NCI-H226 (cell line): ENCODE measurements at regions not wholly inside any gene's neighbourhood (a gene's known extent, or its start where the extent isn't known, plus 50 kb on each side); places are given as distances from the start of the nearest gene placed in this dataset.

Experiments
- DNase-seq: peaks from one replicate; pipeline ENCODE4 v3.0.0-alpha.2; 2015

DNA sequence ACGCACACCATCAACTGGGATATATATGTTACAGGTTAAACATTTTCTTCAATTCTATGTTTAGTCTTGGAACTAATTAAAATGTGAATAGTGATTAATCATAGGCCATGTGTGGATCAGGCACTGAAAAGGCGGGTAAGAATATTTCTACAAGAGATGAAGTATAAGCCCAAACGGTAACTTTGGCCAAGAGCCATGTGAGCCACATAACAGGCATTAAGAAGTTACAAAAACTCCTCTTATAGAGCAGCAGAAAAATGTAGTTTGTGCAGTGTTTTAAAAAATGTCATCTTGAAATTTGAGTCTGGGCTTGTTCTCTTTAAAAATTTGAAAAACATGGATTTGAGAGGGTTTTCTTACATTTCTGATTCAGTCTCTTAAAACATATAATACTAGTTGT is 521.8 kb upstream of the DIPK2B start:
- no peak for DNase-seq

DNA sequence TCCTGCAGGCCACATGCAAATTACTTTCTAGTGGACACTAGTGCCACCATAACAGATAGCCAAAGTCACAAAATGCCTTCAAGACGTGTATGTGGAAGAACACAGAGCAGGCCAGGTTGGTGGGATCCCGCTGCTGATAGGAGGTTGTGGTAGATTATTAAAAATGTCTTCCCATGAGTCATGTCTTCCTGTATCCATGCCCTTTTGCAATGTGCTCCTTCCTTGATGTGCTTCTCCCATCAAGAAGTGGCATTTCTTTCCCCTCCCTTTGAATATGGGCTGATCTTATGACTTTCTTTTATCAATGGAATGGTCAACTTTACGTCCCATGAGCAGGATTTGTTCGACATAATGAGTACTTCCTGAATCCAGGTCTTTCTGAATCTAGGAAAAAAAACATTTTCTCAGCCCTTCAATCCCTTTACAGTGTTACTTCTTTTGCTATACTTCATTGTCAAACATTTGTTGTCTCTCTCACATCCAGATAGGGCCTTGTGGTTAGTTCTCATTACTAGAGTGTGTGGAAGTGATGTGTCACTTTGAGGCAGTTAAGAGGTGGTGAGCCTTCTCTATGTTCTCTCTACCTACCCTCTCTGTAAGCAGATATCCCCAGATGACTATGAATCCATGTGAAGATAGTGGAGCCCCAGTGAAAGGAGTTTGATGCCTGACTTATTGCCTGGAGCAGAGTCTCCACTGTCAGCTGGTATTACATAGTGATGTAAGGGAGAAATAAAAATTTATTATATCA is 519.2 kb upstream of the DIPK2B start:
- peak; percentile 48 for DNase-seq

DNA sequence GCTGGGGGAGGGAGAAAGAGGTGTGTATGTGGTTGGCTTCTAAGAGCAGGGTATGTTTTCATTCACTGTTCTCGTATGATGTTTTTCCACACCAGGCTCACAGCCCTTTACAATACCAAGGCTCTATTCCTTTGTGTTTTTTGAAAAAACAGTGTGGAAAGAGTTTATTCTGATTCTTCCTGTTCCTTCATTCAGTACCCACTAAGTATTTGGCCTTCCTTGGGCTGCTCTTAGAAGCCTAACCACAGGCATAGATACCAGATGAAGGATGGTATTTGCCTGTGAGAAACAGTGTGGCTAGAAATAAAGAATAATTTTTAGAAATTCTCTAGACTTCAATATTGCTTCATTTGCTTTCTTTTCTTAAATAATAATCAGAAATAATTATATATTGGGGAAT is 518.0 kb upstream of the DIPK2B start:
- DNase-seq = peak; percentile 11

DNA sequence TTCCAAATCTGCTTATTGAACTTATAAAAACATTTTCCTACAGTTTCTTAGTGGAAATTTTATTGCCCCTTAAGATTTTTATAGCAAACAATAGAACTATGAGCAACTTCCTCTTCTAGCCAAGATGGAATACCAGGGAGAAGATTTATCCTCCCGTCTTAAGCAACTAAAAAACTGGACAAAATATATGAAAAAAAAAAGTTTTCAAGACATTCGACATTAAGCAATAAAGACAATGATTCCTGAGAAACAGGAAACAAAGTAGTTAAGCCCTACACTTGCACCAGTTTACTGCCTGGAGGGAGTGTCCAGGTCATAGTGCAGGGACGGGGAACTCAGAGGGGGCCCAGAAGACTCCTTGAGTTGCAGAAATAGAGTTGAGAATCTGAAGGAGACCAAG is 516.1 kb upstream of the DIPK2B start:
- DNase-seq = no peak

DNA sequence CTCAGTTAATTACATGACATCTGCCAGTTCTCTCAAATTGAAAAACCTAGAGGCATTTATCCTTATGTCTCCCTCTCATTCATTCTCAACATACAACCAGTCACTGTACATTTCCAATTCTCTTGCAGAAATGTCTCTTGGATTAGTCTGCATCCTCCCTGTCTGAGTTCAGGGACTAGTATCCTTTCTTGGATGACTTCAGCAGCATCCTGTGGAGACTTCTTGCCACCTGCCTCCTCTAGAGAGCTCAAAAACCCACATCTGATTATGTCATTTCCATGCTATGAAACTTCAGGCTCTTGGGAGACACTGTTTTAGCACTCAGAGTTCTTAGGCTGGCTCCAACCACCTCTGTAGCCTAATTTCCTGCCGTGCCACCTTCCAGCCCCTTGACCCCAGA is 515.1 kb upstream of the DIPK2B start:
- DNase-seq = peak; percentile 42

DNA sequence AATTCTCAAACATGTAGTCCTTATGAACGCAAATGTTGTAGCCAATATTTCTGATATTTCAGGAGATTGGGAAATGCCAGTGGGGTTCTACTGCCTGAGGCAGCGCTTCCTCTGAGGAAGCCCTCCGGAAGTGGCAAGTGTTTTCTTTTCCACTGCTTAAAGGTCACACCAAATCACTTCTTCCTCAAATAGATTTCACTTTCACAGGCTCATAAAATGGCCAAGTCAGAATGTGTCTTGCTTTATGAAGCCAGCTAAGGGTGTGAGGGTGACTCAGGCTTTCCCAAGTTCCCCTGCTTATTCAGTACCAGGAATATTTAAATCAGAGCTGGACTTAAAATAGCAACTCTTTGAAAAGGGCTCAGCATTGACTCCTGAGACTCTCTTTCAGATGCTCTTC is 514.2 kb upstream of the DIPK2B start:
- peak; percentile 32 for DNase-seq

DNA sequence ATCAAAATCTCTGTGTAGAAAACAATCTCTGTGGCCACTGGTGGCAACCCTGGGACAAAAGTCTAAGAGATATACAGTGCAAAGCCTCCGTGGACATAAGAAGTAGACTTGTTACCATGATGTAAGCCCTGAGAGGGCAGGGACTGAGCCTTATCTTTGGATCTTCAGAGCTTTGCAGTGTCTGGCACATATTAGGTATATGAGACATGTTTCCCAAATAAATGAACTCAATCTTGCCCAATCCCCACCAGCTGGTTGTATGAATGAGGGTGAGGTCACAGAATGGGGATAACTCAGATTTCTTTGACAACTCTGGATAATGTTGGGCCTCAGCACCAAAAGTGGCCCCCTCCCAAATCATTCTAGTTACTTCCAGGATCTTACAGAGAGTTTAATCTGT is 511.4 kb upstream of the DIPK2B start:
- peak; percentile 14 for DNase-seq

DNA sequence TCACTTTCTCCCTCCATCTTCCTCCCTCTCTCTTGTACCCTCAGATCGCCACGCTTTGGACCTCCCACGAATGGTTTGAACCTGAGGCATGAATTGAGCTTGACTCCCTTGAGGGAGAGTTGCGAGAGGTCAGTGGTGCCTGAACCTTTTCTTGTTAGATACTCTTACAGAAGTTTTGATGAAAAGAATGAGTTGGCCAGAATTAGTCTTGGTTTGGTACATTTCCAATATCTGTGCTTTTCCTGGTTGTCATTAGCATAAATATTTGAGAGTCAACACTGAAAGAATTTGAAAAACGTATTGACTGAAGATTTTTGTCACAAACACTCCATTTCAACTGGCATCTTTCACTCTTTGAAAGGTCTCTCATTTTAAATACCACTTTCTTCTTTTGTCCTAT is 510.6 kb upstream of the DIPK2B start:
- no peak for DNase-seq

DNA sequence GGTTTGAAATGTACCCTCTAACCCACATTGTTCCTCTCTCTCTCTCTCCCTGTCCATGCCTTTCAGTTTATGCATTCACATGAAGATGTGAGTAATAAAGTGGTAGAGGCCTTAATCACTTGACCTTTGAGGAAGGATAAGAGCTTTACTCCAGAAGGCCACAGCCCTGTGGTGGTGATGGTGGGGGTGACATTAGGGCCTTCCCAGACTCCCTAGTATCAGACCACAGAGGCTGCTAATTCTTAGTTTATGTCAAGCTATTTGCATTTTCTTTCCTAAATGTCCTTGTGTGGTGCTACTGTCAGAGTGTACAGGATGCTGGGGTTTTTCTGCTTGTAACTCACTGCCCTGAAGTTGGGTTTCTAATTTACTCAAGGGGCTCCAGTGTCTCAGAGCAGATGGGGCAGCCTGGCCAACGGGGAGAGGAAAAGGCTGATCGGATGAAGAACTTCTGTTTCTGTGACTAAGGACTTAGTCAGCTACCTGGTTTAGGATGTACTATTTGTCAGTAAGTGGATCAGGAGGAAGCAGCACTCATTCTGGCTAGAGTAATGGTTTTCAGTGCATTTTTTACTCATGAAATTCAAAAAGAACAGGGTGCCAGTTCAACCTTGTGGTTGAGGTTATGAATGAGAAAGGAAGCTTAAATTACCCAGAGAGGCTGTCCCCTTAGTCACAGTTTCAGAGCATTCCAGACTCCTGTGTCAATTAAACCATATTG is 509.6 kb upstream of the DIPK2B start:
- peak; percentile 78 for DNase-seq

DNA sequence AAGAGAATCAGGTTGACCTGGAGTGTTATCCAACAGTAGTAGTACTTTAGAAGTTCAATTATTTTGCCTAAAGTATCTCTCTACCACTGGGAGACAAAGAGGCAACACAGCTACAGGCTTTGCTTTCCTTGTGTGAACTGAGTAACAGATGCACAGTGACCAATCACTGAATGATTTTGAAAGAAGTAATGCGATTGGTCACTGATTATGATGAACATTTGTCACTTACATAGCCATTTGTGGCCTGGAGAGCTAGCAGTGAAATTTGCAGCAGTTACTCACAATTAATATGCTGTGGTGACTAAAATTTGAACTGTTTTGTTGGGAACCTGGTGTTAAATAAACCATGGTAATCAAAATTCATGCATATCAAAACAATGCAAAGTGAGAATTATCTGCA is 508.7 kb upstream of the DIPK2B start:
- DNase-seq = no peak

DNA sequence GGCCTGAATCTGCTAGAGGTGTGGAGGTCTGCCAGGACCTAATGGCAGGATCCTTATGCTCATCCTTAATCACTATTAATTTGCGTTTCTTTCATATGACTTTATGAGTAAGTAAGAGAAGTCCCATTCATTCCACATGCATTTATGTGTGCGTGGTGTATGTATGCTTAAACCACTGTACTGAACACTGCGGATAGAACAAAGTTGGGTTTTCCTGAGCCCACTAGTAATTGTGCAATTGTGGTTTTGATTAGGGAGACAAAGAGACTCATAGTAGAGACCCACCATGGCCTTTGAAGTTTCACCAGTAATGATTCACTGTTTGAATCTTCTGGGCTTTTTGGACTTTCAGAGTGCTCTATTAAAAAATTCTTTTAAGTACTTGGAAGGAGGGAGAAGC is 498.5 kb upstream of the DIPK2B start:
- no peak for DNase-seq

DNA sequence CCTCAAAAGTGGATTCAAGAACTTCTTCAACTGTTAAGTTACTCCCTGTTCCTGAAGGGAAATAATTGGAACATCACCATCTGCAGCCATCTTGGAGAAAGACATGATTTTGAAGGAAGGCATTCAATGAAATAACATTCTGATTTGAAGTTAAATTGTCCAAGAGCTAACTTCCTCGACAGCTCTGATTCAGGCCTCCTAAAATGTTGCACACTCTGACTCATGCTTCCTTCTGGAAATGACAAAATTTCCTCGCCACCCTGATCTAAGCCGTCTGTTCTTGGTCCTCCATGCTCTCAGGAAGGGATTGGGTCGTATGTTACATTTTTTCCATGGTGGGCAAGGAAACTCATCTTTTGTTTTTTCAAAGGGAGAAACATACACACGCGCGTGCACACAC is 496.9 kb upstream of the DIPK2B start:
- DNase-seq = peak; percentile 62

DNA sequence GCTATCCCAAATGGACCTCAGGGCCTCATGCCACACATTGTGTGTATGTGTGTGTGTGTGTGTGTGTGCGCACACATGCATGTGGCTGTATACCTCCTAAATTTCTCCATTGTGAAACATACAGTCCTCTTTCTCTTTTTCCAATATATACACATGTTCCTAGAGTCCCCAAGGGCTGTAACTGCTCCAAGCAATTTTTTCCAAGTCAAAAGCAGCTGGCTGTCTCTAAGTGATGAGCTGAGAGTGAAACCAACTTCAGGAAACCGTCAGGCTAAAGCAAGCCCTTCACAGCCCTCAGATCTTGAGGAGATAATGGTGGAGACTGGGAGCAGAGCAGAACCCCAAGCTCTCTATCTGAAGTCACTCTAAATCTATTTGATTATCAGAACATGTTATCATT is 496.1 kb upstream of the DIPK2B start:
- DNase-seq = no peak

DNA sequence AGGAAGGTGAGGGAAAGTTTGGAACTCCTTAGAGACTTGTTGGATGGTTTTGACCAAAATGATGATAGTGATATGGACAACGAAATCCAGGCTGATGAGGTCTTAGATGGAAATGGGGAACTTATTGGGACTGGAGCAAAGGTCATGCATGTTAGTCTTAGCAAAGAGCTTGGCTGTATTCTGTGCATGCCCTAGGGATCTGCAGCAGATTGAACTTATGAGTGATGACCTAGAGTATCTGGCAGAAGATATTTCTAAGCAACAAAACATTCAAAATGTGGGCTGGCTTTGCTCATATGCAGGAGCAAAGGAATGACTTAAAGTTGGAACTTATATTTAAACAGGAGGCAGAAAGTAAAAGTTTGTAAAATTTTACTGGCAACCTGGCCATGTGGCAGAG is 489.3 kb upstream of the DIPK2B start:
- no peak for DNase-seq

DNA sequence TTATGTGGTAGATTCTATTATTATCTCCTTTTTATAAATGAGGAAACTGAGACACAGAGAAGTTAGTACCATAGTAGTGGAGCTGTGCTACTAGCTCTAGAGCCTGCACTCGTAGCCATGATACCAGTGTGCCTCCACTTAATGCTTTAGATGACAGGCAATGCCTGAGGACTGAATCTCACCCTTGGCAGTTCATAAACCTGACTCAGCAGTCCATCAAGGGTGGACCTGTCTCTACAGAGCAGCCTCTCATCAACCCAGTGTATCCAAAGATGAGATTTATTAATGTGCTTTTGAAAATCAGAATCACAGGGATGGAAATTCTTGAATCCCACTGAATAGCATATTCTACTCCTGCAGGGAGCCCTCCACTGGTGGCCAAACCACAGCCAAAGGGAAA is 483.2 kb upstream of the DIPK2B start:
- no peak for DNase-seq

DNA sequence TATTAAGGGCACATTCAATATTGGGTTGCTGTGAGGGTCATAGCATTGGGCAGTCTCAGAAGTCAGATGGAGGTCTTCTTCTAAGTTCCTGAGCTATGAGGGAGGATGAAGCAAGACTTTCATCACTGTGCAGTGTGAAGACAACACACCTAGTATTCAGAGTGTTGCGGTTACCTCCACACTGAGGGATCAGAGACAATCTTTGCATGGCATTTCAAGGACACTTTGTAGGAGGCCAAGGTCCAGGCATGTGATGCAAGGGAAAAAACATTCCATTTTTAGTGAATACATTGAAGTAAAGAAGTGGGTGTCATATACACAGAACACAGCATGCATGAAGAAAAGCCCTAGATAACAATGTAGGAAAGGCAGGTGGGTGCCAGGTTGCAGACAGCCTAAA is 481.2 kb upstream of the DIPK2B start:
- no peak for DNase-seq

DNA sequence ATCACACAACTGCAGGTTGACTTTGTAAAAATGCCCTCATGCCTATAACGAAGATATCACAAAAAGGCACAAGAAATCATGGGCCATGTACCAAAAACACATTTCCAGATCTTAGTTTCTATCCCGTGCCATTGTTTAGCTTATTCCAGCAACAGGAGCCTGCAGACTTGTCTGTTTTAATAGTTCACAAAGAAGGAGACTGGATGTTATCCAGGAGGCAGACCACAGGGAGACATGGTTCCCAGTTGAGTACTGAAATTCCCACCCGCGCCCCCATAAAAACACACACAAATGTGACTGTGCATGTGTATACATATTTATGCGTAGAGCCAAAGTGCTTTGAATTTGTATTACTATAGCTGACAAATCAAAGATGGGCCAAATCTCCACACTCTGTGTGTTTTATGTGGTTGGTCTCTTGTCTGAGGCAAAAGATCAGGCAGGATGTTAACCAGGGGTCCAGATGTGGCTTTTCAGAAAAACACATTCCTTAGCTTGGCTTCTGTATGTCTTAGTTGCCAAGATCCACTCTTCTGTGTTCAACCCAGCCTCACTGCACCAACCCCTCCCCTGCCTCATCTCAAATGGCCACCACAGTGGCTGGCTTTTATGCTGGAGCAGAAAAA is 469.2 kb upstream of the DIPK2B start:
- DNase-seq = no peak

DNA sequence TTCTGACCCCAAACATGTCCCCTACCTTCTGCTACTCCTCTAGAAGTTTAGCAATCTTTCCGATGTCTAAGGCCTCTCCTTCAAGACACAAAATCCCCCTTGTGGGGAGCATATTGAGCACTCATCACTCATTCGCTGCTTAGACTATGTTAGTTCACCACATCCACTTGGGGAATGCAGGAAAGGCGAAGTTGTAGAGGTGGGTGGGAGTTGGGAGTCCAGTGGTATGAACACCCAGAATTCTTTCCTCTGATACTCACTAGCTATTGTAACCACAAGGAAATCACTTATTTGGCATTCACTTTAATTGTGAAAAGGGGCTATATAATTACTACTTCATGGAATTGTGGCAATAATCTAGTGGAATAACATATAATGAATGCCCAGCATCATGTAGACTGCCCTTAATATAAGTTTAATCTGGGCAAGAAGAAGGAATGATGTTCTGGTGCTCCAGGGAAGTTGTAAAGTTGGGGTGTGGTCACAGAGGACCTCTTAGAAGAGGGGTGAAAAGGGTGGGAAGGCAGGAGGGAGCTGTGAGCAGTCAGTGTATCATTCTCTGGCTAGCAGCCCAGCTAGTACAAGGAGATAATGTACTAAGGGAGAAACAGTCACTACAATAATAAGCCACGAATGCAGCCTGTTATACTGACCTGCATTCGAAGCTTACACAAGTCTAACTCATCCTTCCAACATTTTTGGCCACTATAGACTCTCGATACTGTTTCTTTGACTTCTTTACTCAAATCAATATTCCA is 468.2 kb upstream of the DIPK2B start:
- DNase-seq = peak; percentile 86

DNA sequence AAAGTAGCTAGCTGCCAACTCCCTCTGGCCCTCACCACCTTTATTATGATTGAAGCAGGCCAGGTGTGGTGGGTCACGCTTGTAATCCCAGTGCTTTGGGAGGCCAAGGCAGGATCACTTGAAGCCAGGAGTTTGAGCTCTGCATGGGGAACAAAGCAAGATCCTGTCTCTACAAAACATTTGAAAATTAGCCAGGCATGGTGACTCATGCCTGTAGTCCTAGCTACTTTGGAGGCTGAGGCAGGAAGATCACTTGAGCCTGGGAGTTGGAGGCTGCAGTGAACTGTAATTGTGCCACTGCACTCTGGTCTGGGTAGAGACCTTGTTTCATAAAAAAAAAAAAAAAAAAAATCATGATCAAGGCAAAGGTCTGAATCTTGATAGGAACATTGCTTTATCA is 467.0 kb upstream of the DIPK2B start:
- DNase-seq = peak; percentile 24

DNA sequence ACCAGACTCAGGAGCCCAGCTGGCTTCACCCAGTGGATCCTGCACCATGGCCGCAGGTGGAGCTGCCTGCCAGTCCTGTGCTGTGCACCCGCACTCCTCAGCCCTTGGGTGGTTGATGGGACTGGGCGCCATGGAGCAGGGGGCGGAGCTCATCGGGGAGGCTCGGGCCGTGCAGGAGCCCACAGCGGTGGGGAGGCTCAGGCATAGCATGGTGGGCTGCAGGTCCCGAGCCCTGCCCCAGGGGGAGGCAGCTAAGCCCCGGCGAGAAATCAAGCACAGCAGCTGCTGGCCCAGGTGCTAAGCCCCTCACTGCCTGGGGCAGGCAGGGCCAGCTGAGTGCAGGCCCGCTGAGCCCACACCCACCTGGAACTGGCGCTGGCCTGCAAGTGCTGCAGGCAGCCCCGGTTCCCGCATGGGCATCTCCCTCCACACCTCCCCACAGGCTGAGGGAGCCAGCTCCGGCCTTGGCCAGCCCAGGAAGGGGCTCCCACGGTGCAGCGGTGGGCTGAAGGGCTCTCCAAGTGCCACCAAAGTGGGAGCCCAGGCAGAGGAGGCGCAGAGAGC is 464.1 kb upstream of the DIPK2B start:
- DNase-seq = no peak

DNA sequence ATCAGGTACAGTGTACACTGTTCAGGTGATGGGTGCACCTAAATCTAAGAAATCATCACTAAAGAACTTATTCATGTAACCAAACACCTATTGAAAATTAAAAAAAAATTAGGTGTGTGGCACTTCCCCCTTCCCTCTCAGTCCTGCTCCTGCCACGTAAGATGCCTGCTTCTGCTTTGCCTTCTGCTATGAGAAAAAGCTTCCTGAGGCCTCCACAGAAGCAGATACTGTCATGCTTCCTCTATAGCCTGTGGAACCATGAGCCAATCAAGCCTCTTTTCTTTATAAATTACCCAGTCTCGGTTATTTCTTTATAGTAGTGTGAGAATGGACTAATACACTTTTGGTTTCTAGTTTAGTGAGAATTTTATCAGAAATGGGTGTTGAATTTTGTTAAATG is 459.8 kb upstream of the DIPK2B start:
- no peak for DNase-seq

DNA sequence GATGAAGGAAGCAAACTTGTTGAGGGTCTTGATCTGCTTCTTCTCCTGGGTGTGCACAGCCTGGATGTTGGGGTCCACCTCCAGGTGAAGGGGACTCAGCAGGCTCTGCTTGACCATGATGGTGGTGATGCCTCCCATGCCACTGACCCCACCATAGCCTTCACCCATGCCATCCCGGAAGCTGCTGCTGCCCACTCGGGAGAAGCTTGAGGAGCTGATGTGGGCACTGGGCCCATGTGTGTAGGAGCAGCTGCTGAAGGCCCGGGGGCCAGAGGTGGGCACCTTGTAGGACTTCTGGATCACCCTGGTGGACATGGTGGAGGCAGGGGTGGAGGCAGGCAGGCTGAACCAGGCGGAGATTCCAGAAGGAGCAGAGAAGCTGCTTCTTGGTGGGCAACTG is 432.7 kb upstream of the DIPK2B start:
- DNase-seq = no peak

DNA sequence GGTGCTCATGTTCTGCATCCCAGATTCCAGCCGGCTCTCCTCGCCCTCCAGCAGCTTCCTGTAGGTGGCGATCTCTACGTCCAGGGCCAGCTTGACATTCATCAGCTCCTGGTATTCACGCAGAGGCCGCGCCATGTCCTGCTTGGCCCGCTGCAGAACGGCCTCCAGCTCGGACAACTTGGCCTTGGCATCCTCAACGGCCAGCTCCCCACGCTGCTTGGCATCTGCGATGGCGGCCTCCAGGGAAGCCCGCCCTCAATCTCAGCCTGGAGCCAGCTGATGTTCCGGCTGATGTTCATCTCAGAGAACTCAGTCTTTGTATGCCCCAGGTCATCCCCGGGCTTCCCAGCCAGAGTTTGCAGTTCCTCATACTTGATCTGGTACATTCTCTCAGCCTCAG is 431.8 kb upstream of the DIPK2B start:
- no peak for DNase-seq
